NCI-H1105 (cell line): ENCODE measurements at regions not wholly inside any gene's neighbourhood (a gene's known extent, or its start where the extent isn't known, plus 50 kb on each side); places are given as distances from the start of the nearest gene placed in this dataset.
"Not testable (repeated sequence)": the region's sequence is repeated elsewhere in the genome, so short reads cannot be mapped to it uniquely, and the experiment has no call there.

ENCODE experiments used
- DNase-seq: peaks from one replicate; lab custom pipeline; 2025; lab: John Stamatoyannopoulos, UW

DNA sequence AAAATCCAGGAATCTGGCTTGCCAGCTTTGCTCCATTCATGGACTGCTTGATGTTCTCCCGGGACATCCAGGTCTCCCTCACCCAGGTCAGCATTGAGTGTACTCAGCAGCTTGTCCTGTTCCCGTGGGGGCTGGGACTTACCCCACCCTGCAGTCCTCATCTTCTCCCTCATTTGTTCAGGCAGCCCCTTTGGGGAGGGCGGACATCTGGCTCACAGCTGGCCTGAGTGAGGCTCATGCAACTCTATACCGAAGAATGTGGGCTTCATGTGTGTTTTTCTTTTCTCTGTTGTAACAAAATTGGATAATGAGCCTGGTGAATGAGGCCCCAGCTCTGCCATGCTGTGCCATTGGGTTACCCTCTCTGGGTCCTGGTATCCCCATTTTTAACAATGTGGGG lies 227.7 kb upstream of the TENM4 start:
- no peak for DNase-seq

DNA sequence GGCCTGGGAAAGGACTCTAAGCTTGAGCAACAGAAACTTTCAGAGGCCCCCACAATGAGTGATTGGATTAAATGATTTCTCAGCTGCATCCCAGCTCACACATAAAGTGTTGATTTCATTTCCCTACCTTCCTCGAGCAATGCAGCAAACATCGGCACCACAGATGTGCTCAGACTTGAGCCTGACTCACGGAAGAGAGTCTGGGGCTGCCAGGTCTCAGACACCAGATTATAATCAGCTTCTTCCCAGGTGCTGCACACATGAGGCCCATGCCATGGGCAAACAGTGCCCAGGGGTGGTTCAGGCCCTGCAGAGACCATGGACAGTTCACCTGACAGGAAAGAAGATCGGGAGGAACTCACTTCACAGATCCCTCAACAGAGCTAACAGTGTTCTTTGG lies 226.6 kb upstream of the TENM4 start:
- DNase-seq = no peak

GRCh38 chr11:79663017-79663416 lies 222.2 kb upstream of the TENM4 start:
- DNase-seq = peak; percentile 87

DNA sequence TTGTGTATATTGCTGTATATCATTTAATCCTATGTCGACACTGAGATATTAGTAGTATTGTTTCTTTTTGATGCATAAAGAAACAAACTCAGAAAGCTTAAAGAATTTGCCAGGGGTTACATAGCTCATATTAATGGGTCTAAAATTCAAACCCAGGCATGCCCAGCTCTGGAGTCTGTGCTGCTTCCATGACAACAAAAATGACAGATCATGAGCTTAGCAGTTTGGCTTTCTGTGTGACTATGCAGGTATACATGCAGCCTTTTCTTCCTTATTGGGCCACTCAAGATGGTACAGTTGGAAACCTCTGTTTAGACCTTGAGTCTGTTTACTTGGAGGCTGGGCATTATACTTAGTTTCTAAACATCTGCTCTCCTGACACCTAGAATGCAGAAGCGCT lies 220.5 kb upstream of the TENM4 start:
- no peak for DNase-seq

DNA sequence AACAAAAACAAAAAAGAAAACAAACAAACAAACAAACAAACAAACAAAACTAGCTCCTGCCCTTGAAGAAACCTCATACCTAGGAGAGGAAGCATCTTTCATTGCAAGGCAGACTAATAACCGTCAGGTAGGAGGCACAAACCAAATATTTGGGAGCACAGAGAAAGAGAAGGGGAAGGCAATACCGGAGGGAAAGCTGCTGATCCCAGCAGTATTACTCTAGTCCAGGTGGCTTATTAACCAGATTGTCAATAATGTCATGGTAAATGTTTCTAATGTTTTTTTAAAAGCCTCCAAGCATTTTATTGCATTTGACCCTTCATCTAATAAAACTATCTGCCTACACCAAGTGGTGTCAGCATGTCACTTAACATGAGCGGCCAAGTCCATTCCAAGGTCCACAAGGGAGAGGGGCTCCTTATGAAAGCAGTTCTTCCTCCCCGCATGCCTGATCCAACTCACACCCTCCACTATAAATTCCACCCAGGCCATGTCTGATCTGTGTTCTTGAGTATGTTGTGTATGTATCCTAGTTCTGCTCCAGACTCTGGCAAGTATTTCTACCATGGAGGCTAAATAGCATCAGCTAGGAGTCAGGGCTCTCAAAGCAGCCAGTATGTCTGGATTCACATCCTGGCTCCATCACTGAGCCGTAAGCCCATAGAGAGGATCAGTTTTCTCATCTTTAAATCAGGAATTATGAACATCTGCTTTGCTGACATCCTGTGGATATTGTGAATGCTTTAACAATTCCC lies 208.1 kb upstream of the TENM4 start:
- no peak for DNase-seq

DNA sequence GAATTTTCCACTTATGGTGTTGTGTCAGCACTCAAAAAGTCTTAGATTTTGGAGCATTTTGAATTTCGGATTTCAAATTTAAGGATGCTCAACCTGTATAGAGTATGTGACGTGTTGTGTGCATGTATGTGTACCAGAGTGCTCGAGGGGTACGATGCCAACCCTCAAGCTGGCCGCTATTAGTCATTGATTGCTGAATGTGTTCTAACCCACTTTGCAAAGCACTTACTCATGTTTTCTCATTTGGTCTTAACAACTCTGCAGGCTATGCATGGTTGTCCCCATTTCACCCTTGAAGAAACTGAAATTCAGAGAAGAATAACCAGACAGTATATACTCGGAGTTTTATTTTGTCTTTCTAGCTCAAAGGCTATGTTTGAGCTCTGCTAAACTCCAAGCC lies 196.4 kb upstream of the TENM4 start:
- no peak for DNase-seq

- no peak for DNase-seq
These were observed 194.1 kb upstream of the TENM4 start for GRCh38 chr11:79634905-79635304.

- DNase-seq = no peak
These were observed 186.5 kb upstream of the TENM4 start for GRCh38 chr11:79627281-79627680.

DNA sequence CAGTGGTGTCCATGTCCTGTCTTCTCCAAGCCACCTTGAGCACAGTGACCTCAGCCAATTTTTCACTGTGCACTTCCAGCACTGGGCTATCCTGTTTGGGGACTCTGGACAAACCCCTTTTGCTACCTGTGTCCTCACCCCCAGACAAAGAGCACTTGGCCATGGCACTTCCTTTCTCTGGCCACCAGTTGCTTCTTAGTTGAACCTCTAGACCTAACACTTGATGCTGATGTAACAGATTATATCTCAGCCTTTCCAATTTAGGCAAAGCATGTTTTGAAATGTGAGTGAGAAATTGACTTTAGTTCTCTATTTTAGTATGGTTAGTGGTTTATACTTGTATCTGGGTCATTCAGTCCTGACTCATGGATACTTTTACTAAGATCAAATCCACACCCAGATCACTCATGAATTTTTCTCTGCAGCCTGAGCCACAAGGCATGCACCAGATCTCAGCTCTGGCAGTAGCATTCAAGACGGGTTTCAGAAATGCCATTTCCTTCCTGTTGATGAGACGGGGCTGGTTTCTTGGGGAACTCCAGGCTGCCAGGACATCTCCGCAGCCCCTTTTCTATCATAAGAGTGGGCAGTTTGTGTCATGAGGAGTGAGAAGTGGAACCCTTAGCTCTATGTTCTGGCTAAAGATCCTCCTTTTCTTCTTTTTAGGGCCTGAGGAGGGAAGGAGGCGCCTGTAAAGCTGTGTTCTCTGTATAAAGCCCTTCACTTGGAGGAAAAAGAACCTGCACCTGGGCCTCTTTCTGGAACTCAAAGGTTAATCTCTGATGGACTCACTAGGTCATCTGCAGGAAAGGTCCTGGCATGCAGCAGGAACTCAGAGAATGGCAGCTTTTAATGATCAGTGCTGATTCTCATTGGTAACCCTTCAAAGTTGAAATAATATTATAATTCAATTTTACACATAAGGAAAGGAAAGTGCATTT lies 185.6 kb upstream of the TENM4 start:
- no peak for DNase-seq

GRCh38 chr11:79623375-79623774 lies 182.5 kb upstream of the TENM4 start:
- no peak for DNase-seq

- no peak for DNase-seq
These were observed 176.7 kb upstream of the TENM4 start for GRCh38 chr11:79617561-79617960.

- DNase-seq = no peak
These were observed 175.6 kb upstream of the TENM4 start for GRCh38 chr11:79616392-79616851.

- no peak for DNase-seq
These were observed 174.6 kb upstream of the TENM4 start for GRCh38 chr11:79615425-79615824.

DNA sequence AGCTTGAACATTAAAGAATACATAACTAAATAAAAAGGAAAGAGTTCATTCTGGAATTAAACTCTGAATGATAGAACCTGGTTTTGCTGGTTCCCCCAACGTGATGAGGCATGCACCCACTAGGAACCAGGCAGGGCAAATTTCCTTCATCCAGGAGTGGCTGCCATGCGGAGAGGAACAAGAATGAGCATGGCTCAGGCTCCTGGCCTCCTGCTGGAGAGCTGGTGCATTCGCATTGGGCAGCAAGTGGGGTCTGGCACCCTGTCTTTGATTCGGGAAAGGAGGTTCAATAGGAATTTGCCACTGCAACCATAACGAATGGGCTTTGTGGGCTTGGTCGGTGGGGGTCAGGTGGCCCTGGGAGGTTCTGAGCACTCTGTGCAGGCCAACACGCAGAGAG lies 169.8 kb upstream of the TENM4 start:
- DNase-seq = no peak

DNA sequence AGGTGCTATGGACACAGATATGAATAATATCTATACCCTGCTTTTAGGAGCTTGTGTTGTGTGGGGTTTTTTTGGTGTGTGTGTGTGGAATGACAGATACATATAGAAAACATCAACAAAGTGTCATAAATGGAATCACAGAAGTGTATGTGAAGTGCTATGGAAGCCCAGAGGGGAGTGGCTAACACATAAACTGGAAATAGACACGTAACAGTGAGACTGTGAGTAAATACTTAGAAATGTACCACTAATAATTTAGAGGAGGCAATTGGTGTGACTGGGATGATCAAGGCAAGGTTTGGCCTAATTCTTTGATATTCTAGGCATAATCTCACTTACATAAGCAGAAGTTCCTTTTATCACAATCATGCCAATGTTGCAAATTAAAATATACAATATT lies 169.3 kb upstream of the TENM4 start:
- no peak for DNase-seq

GRCh38 chr11:79609511-79609910 lies 168.7 kb upstream of the TENM4 start:
- DNase-seq = no peak

DNA sequence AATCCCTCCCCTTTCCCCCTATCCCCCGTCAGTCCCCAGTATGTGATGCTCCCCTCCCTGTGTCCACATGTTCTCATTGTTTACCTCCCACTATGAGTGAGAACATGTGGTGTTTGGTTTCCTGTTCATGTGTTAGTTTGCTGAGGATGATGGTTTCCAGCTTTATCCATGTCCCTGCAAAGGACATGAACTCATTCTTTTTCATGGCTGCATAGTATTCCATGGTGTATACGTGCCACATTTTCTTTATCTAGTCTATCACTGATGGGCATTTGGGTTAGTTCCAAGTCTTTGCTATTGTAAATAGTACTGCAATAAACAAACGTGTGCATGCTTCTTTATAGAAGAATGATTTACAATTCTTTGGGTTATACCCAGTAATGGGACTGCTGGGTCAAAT lies 165.6 kb upstream of the TENM4 start:
- not testable (repeated sequence) for DNase-seq

DNA sequence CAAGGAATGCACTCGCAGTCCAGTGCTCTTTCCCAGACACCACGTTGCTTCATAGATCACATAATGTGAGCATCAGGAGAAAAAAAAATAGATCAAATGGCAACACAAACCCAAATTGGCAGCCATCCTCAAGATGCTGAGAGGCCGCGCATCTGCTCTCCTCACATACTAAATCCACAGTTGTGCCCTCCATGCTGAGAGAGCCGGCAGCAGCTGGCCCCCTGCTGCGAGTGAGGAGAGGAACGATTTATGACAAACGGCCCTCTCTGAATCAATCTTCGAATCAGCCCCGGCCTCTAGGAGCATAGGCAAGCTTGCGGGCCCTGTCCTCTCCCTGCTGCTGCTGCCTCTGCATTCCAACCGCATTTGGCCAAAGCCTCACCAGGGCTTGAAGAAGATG lies 159.9 kb upstream of the TENM4 start:
- no peak for DNase-seq

- no peak for DNase-seq
These were observed 154.0 kb upstream of the TENM4 start for GRCh38 chr11:79594834-79595233.

DNA sequence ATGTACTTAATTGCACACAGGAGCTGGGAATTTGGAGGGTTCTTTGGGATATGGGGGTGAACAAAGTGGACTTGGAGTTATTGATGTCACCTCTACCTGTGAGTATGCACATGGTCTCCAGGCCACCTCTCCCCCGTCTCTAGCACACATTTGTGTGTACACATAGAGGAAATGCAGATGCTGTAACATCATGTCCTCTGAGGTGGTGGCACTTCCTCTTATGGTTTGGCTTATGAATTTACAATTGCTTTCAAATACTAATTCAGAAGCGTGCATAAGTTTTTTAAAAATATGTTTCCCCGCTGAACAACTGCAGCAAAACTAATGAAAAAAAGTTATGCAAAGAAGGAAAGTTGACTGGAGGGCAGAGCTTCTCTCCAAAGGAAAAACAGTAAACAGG lies 152.0 kb upstream of the TENM4 start:
- no peak for DNase-seq

GRCh38 chr11:79592406-79592805 lies 151.6 kb upstream of the TENM4 start:
- DNase-seq = no peak

DNA sequence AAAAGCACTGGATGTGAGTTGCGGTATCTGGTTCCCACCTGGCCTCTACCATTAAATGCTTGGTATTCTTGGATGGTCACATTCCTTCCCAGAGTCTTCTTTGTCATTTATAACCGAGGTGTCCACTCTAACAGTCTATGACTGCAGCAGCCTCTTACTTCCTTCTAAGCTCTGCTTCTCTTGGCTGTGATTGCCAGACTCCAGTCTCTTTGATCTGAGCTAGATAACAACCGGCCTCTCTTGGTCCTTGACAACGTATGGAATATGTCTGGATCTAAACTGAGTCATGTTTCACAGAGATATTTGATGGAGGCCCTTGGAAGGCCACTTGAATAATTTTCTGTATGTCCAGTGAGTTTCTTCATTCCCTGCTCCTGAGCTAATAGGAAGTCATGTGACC lies 141.6 kb upstream of the TENM4 start:
- DNase-seq = no peak

GRCh38 chr11:79579063-79579462 lies 138.2 kb upstream of the TENM4 start:
- no peak for DNase-seq
